Dedifferentiated amniotic fluid mesenchymal stem cell (primary cell): ENCODE measurements at regions not wholly inside any gene's neighbourhood (a gene's known extent, or its start where the extent isn't known, plus 50 kb on each side); places are given as distances from the start of the nearest gene placed in this dataset.

Experiments used
- DNase-seq: peaks from one replicate; pipeline ENCODE4 v3.0.0-alpha.2; 2016; ENCODE audit errors: extremely low spot score

- no peak for DNase-seq
Observed at GRCh38 chr9:129240581-129241211, 62.6 kb upstream of the IER5L start.

DNA sequence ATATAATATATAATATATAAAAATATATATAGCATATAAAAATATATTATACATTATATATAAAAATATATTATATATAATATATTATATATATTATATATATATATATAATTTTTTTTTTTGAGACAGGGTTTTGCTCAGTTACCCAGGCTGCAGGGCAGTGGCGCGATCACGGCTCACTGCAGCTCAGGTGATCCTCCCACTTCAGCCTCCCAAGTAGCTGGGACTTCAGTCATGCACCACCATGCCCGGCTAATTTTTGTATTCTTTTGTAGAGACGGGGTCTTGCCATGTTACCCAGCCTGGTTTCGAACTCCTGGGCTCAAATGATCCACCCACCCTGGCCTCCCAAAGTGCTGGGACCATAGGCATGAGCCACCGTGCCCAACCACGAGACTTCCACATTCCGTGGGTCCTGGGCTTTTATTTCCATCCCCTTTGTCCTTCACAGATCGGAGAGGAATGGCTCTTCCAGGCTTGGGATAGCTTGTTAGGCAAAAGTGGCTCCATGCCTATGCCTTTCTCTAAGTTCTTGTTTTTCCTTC is 62.0 kb upstream of the IER5L start:
- no peak for DNase-seq

DNA sequence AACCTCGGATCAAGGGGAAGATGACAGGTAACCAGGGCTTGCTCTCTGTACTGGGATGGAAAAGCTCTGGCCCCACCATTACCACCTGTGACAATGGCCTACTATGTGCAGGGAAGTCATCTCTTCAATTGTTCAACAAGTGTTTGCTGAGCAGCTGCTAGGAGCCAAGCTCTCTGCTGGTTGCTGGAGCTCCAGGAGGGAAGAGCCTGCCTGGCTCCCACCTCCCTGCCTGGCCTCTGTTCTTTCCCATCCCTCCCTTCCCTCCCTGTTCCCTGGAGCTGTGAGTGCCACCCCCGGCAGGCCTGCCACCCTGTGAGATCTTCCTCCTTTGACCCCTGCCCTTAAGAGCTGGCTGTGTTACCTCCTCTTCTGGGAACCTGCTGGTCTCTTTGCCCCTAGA is 59.7 kb upstream of the IER5L start:
- DNase-seq, result no peak

GRCh38 chr9:129237164-129237611 is 59.1 kb upstream of the IER5L start:
- DNase-seq, result peak; percentile 34

DNA sequence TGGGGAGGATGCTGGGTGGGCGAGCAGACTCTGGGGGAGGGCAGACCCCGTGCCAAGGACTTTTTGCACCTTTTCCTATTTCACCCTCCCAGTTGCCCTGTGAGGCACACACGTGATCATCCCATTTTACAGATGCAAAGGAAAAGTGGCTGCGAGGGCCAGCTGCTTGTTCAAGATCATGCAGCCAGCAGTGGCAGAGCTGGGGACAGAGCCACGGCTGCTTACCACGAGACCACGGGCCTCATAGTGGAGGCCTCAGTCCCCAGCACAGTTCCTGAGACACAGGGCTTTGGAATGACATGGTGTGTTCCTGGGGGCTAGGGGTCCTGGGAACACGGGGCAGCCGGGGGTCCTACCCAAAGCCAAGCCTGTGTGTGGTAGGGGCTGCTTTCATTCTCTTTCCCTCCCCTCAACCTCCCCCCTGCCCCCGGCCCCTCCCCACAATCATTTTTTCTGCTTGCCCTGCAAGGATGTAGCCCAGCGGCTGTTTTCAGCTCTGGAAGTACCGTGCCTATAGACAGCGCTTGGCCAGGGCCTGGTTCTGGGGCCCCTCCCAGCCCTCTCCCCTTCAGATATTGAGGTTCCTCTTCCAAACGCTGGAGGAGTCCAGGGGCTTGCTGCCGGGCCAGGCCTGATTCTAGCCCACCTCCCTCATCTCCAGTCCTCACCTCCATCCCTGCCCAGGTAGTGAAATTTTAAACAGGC is 58.5 kb upstream of the IER5L start:
- no peak for DNase-seq

DNA sequence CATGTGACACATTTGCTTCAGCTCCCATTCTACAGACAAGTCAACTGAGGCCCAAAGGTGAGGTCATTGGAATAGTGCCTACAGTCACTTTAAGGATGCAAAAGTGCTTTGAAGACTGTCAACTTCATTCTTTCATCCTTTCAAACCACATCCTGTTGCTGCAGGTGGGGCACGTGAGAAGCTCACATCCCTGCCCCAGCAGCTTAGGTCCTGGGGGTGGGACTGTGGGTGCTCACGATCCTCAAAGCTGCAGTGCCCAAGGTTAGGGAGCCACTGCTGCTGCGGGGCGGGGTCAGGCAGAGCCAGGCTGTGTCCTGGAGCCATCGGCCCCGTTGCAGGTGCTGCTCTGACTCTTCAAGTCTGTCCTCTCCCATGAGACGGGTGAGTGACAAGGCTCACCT is 57.9 kb upstream of the IER5L start:
- DNase-seq, result no peak

GRCh38 chr9:129235041-129235930 is 57.2 kb upstream of the IER5L start:
- no peak for DNase-seq

DNA sequence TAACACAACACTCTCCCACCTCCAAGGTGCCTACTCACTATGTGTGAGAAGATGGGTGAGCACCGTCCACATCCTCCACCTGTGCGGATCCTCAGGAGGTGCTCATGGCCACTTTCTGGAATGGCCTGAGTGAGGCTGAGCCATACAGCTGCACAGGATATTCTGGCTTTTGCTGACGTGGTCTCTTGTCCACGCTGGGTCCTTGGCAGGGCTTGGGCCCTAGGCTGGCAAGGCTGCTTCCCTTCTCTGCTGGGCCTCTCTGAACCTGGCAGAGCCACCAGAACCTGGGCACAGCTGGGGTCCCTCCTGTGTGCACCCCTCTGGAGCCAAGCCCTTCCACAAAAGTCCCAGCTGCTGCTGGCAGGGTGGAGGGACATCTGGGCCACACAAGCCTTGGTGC is 56.4 kb upstream of the IER5L start:
- DNase-seq, result no peak

GRCh38 chr9:129232839-129233591 is 55.0 kb upstream of the IER5L start:
- no peak for DNase-seq

- DNase-seq, result no peak
Observed at GRCh38 chr9:129231759-129232158, 53.7 kb upstream of the IER5L start.

- no peak for DNase-seq
Observed at GRCh38 chr9:129231022-129231739, 53.1 kb upstream of the IER5L start.

DNA sequence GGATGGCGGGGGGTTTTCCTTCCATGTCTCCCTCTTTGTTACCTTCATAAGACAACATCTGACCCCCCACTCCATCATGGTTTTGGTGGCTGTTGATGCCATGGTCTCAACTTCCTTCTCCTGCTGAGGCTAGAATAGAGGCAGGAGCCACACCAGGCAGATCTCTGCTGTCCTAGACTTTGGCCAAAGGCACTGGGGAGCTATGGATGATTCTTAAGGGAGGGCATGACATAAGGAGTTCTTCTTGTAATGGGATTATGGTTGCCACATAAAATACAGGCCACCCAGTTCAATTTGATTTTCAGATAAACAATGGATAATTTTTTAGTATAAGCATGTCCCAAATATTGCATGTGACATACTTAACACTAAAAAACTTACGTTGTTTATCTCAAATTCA is 52.2 kb upstream of the IER5L start:
- no peak for DNase-seq
